GM23338 (cell line): ENCODE measurements at regions not wholly inside any gene's neighbourhood (a gene's known extent, or its start where the extent isn't known, plus 50 kb on each side); places are given as distances from the start of the nearest gene placed in this dataset.

Experiments
- EZH2 ChIP-seq: fragments of 200-600 bp; sonication (generic); IDR thresholded peaks from one replicate; pipeline ENCODE4 v1.8.0; 2017; ENCODE audit warnings: antibody characterized with exemption, mild to moderate bottlenecking, low read depth; ENCODE audit not compliant: unreplicated experiment
- POLR2AphosphoS5 ChIP-seq: IDR thresholded peaks from 2 replicates; pipeline ENCODE4 v1.6.1; 2016; ENCODE audit warnings: antibody characterized with exemption, low read depth
- TF ChIP-seq, protein P1 (sequence below), 2 experiments: fragments of 200-600 bp in 1 of 2; sonication (generic) in 1 of 2; conservative IDR thresholded peaks; 2 replicates each; pipeline versions ENCODE4 v1.5.1 to v1.6.1; 2016 to 2017; ENCODE audit warnings: antibody characterized with exemption in 2 of 2, low read depth in 2 of 2, mild to moderate bottlenecking in 2 of 2, moderate library complexity in 1 of 2

DNA sequence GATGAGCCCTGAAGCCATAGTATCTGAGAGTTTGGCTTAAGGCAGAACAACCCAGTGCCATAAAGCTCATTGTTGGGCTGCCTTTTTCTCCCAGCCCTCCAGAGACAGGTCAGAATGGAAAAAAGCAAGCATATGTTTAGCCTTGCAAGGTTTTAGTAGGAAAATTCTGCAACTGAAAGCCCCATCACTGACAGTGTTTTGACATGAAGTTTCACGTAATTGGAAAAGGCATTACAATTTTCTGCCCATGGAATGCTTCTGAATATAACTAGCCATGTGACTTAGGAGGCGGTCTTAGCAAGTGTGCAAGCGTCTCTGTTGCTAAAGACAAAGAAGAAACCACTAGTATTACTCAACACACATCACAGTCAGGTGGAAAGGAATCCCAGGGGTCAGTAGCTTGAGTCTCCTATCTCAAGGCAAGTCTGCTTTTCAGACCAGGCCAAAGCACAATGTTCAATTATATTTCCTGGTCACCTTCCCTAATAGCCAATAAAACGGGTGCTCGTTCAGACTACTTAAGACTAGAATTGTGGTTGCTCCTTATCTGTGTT lies 117.6 kb downstream of the CARTPT start:
- no peak for TF ChIP-seq EZH2
- TF ChIP-seq, protein P1, sequence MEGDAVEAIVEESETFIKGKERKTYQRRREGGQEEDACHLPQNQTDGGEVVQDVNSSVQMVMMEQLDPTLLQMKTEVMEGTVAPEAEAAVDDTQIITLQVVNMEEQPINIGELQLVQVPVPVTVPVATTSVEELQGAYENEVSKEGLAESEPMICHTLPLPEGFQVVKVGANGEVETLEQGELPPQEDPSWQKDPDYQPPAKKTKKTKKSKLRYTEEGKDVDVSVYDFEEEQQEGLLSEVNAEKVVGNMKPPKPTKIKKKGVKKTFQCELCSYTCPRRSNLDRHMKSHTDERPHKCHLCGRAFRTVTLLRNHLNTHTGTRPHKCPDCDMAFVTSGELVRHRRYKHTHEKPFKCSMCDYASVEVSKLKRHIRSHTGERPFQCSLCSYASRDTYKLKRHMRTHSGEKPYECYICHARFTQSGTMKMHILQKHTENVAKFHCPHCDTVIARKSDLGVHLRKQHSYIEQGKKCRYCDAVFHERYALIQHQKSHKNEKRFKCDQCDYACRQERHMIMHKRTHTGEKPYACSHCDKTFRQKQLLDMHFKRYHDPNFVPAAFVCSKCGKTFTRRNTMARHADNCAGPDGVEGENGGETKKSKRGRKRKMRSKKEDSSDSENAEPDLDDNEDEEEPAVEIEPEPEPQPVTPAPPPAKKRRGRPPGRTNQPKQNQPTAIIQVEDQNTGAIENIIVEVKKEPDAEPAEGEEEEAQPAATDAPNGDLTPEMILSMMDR (conservative IDR thresholded peaks at IDR 0.05; ENCODE audit: low read depth in 2 of 2) = no peak
- TF ChIP-seq POLR2AphosphoS5 = no peak
